Gastrocnemius medialis (tissue), 4 donors: ENCODE measurements at regions not wholly inside any gene's neighbourhood (a gene's known extent, or its start where the extent isn't known, plus 50 kb on each side); places are given as distances from the start of the nearest gene placed in this dataset.

Experiments
- CTCF ChIP-seq, 5 experiments: fragments of 450-650 bp in 3 of 5; fragments of 200-600 bp in 2 of 5; sonication (generic) in 2 of 5; IDR thresholded peaks in 4 of 5; conservative IDR thresholded peaks in 1 of 5; 1 replicate in 4 of 5; 2 replicates in 1 of 5; pipeline ENCODE4 v1.5.1; 2016 to 2019; ENCODE audit warnings: antibody characterized with exemption in 5 of 5, mild to moderate bottlenecking in 3 of 5, moderate library complexity in 3 of 5
- POLR2A ChIP-seq, 2 donors: fragments of 450-650 bp; IDR thresholded peaks; one replicate each; pipeline ENCODE4 v1.6.1; 2017; ENCODE audit warnings: antibody characterized with exemption in 2 of 2, mild to moderate bottlenecking in 2 of 2, moderate library complexity in 2 of 2

- TF ChIP-seq POLR2A (IDR thresholded peaks at IDR 0.05) (no peak), CTCF (IDR thresholded peaks at IDR 0.05 in 4 of 5, conservative IDR thresholded peaks at IDR 0.05 in 1 of 5) (no peak)
These were observed 896.5 kb downstream of the GATA3 start for GRCh38 chr10:8950978-8951377.
